ENCODE measurements at regions not wholly inside any gene's neighbourhood (a gene's known extent, or its start where the extent isn't known, plus 50 kb on each side); places are given as distances from the start of the nearest gene placed in this dataset.

DNA sequence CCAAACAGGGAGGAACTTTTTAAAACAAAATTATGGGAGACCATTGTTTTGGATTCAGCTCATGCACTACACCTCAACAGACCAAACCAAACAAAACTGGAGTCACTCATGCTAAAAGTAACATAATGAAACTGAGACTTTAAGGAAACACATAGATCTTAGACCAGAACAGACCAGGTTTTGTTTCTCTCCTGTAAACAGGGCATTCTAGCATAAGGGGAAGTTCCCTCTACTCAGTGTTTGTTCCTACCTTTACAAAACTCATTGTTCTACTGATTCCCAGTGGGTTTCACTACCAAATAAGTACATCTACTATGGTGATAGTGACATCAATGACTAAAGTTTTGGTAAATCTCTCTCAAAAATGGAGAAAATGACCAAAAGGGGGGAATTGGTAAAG lies 1103.6 kb upstream of the EDIL3 start:
- TF ChIP-seq, protein P1, sequence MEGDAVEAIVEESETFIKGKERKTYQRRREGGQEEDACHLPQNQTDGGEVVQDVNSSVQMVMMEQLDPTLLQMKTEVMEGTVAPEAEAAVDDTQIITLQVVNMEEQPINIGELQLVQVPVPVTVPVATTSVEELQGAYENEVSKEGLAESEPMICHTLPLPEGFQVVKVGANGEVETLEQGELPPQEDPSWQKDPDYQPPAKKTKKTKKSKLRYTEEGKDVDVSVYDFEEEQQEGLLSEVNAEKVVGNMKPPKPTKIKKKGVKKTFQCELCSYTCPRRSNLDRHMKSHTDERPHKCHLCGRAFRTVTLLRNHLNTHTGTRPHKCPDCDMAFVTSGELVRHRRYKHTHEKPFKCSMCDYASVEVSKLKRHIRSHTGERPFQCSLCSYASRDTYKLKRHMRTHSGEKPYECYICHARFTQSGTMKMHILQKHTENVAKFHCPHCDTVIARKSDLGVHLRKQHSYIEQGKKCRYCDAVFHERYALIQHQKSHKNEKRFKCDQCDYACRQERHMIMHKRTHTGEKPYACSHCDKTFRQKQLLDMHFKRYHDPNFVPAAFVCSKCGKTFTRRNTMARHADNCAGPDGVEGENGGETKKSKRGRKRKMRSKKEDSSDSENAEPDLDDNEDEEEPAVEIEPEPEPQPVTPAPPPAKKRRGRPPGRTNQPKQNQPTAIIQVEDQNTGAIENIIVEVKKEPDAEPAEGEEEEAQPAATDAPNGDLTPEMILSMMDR (IDR thresholded peaks at IDR 0.05; ENCODE audit: poor library complexity), result no peak
- no peak for TF ChIP-seq EZH2 (IDR thresholded peaks at IDR 0.05; ENCODE audit: borderline replicate concordance)
- no peak for TF ChIP-seq EZH2phosphoT487 (IDR thresholded peaks at IDR 0.05; ENCODE audit: low read depth, severe bottlenecking, unreplicated experiment)
